Left lung (tissue), 4 donors: ENCODE measurements at regions not wholly inside any gene's neighbourhood (a gene's known extent, or its start where the extent isn't known, plus 50 kb on each side); places are given as distances from the start of the nearest gene placed in this dataset.
A peak's percentile ranks its signal among the peaks of the same experiment; 100 is the strongest.

Source experiments
- ATAC-seq: fragments of 200-7000 bp; cut with Tn5 transposase; one replicate; pipeline ENCODE4 v1.9.1; 2020; ENCODE audit warnings: moderate library complexity
- DNase-seq, 4 donors: peaks; one replicate each; pipeline ENCODE4 v3.0.0-alpha.2; 2013 to 2020
- H3K27ac ChIP-seq, 2 donors: fragments of 200-600 bp; sonication (generic) in 1 of 2; one replicate each; pipeline versions ENCODE4 v1.5.0 to v1.8.0; 2020 to 2021
- H3K27me3 ChIP-seq, 2 donors: fragments of 200-600 bp; sonication (generic) in 1 of 2; one replicate each; pipeline versions ENCODE4 v1.5.0 to v1.8.0; 2020 to 2021
- H3K36me3 ChIP-seq, 2 donors: fragments of 200-600 bp; sonication (generic) in 1 of 2; one replicate each; pipeline versions ENCODE4 v1.5.0 to v1.8.0; 2020 to 2021
- H3K4me1 ChIP-seq, 2 donors: fragments of 200-600 bp; one replicate each; pipeline ENCODE4 v1.8.0; 2021
- H3K4me3 ChIP-seq, 2 donors: fragments of 200-600 bp; sonication (generic) in 1 of 2; one replicate each; pipeline versions ENCODE4 v1.5.0 to v1.8.0; 2020 to 2021; ENCODE audit warnings: mild to moderate bottlenecking in 1 of 2
- H3K9me3 ChIP-seq, 2 donors: fragments of 200-600 bp; sonication (generic) in 1 of 2; one replicate each; pipeline versions ENCODE4 v1.5.0 to v1.8.0; 2020 to 2021
- CTCF ChIP-seq, 2 donors: fragments of 200-600 bp; sonication (generic) in 1 of 2; IDR thresholded peaks; one replicate each; pipeline versions ENCODE4 v1.5.0 to v1.8.0; 2021; ENCODE audit warnings: antibody characterized with exemption in 2 of 2
- intact Hi-C, 2 donors: fragments of 100-400 bp; cut with DNase I; formaldehyde crosslinking; loops; one replicate each; pipeline versions ENCODE4 v1.11.2 to v1.14.2; 2022
- donor health status: DM: no; HTN: yes; CAD: no.
- donor health status: DM: no; HTN: no; CAD: no.

GRCh38 chr16:63082101-63082500 is 1045.9 kb upstream of the CDH8 start:
- Histone ChIP-seq H3K4me1 (no peaks in the 10 kb centered on the region), H3K9me3 (no peaks in the 10 kb centered on the region), H3K36me3 (no peaks in the 10 kb centered on the region), H3K27ac (no peak overlapping the region), H3K4me3 (no peak overlapping the region), H3K27me3 (no peaks in the 10 kb centered on the region)
- intact Hi-C loops = no loop called here
- TF ChIP-seq CTCF (IDR thresholded peaks at IDR 0.05) = no peak
- ATAC-seq = no peak
- DNase-seq = no peak

- no peak for TF ChIP-seq CTCF (IDR thresholded peaks at IDR 0.05)
- peaks cover 0 to 6% of the 10 kb centered on the region in 2 donors for H3K9me3 ChIP-seq
- DNase-seq = peak in 1 of 4 donors; percentile 15
- intact Hi-C loops = no loop called here
- no peaks in the 10 kb centered on the region for H3K36me3 ChIP-seq
- H3K27ac ChIP-seq = no peak overlapping the region
- H3K4me3 ChIP-seq = no peak overlapping the region
- ATAC-seq = no peak
- H3K4me1 ChIP-seq = no peaks in the 10 kb centered on the region
- no peaks in the 10 kb centered on the region for H3K27me3 ChIP-seq
These were observed 1044.5 kb upstream of the CDH8 start for GRCh38 chr16:63080746-63081145.

- no peak for TF ChIP-seq CTCF (IDR thresholded peaks at IDR 0.05)
- no peak overlapping the region for H3K4me3 ChIP-seq
- intact Hi-C loops = no loop called here
- H3K36me3 ChIP-seq = no peaks in the 10 kb centered on the region
- no peak for ATAC-seq
- no peak for DNase-seq
- H3K4me1 ChIP-seq = no peaks in the 10 kb centered on the region
- H3K27ac ChIP-seq = no peak overlapping the region
- H3K27me3 ChIP-seq = no peaks in the 10 kb centered on the region
- no peaks in the 10 kb centered on the region for H3K9me3 ChIP-seq
These were observed 1032.8 kb upstream of the CDH8 start for GRCh38 chr16:63069047-63069446.

- Histone ChIP-seq H3K27me3 (no peaks in the 10 kb centered on the region), H3K36me3 (no peaks in the 10 kb centered on the region), H3K4me3 (no peak overlapping the region), H3K4me1 (no peaks in the 10 kb centered on the region), H3K9me3 (peaks cover 0 to 2% of the 10 kb centered on the region in 2 donors), H3K27ac (no peak overlapping the region)
- TF ChIP-seq CTCF (IDR thresholded peaks at IDR 0.05) = no peak
- DNase-seq = no peak
- intact Hi-C loops = no loop called here
- ATAC-seq = no peak
These were observed 1030.9 kb upstream of the CDH8 start for GRCh38 chr16:63067141-63067540.

- Histone ChIP-seq H3K36me3 (no peaks in the 10 kb centered on the region), H3K4me1 (no peaks in the 10 kb centered on the region), H3K4me3 (no peak overlapping the region), H3K9me3 (peaks cover 0 to 3% of the 10 kb centered on the region in 2 donors), H3K27ac (no peak overlapping the region), H3K27me3 (no peaks in the 10 kb centered on the region)
- ATAC-seq (no peak), DNase-seq (no peak)
- intact Hi-C loops = no loop called here
- no peak for TF ChIP-seq CTCF (IDR thresholded peaks at IDR 0.05)
These were observed 1030.3 kb upstream of the CDH8 start for GRCh38 chr16:63066552-63066951.
